Lower leg skin (tissue), 4 donors: ENCODE measurements at regions not wholly inside any gene's neighbourhood (a gene's known extent, or its start where the extent isn't known, plus 50 kb on each side); places are given as distances from the start of the nearest gene placed in this dataset.

Experiments used
- DNase-seq, 2 donors: peaks; one replicate each; pipeline ENCODE4 v3.0.0-alpha.2; 2019; ENCODE audit warnings: low spot score in 2 of 2
- H3K4me3 ChIP-seq: fragments of 200-600 bp; sonication (generic); 2 replicates; pipeline ENCODE4 v1.5.1; 2017; ENCODE audit warnings: mild to moderate bottlenecking, low read depth; ENCODE audit not compliant: poor library complexity, severe bottlenecking
- CTCF ChIP-seq, 3 donors: fragments of 450-650 bp; IDR thresholded peaks; one replicate each; pipeline ENCODE4 v1.5.1; 2016; ENCODE audit warnings: antibody characterized with exemption in 3 of 3, mild to moderate bottlenecking in 3 of 3, moderate library complexity in 2 of 3
- POLR2A ChIP-seq, 2 donors: fragments of 450-650 bp; IDR thresholded peaks; one replicate each; pipeline ENCODE4 v1.6.1; 2016 to 2017; ENCODE audit warnings: antibody characterized with exemption in 2 of 2, mild to moderate bottlenecking in 1 of 2, moderate library complexity in 1 of 2
- WGBS, 2 donors: methylation state at CpG; one replicate each; pipeline ENCODE4 v1.1.5; 2018; 5-methylcytosine and 5-hydroxymethylcytosine counted together
- intact Hi-C: fragments of 100-400 bp; cut with DNase I; formaldehyde crosslinking; loops from one replicate; pipeline ENCODE4 v1.15.0; 2023; ENCODE audit warnings: low total_unique reads

- WGBS, 2 donors: 71 to 76% methylated on average over 4 of the region's 4 CpGs
- TF ChIP-seq POLR2A (IDR thresholded peaks at IDR 0.05) (no peak), CTCF (IDR thresholded peaks at IDR 0.05) (no peak)
- no peak for DNase-seq
- H3K4me3 ChIP-seq: no peak overlapping the region
- intact Hi-C loops: no loop called here
These were observed 186.3 kb upstream of the ADCY1 start for GRCh38 chr7:45387837-45388236.

- DNase-seq: no peak
- intact Hi-C loops: no loop called here
- TF ChIP-seq POLR2A (IDR thresholded peaks at IDR 0.05) (no peak), CTCF (IDR thresholded peaks at IDR 0.05) (no peak)
- H3K4me3 ChIP-seq: no peak overlapping the region
- 62 to 66% methylated on average over 7 of the region's 7 CpGs for WGBS, 2 donors
These were observed 184.9 kb upstream of the ADCY1 start for GRCh38 chr7:45389073-45389872.

- no peak for DNase-seq
- intact Hi-C loops: no loop called here
- TF ChIP-seq POLR2A (IDR thresholded peaks at IDR 0.05) (no peak), CTCF (IDR thresholded peaks at IDR 0.05) (no peak)
- 85 to 87% methylated on average over 4 of the region's 4 CpGs for WGBS, 2 donors
- no peak overlapping the region for H3K4me3 ChIP-seq
These were observed 184.0 kb upstream of the ADCY1 start for GRCh38 chr7:45390180-45390579.

- no peak for DNase-seq
- TF ChIP-seq POLR2A (IDR thresholded peaks at IDR 0.05) (no peak), CTCF (IDR thresholded peaks at IDR 0.05) (no peak)
- 60 to 65% methylated on average over 5 of the region's 5 CpGs for WGBS, 2 donors
- H3K4me3 ChIP-seq: no peak overlapping the region
- intact Hi-C loops: no loop called here
These were observed 183.4 kb upstream of the ADCY1 start for GRCh38 chr7:45390731-45391130.

GRCh38 chr7:45391618-45392451, 182.3 kb upstream of the ADCY1 start:
- intact Hi-C loops: no loop called here
- H3K4me3 ChIP-seq: no peak overlapping the region
- TF ChIP-seq POLR2A (IDR thresholded peaks at IDR 0.05): no peak
- TF ChIP-seq CTCF (IDR thresholded peaks at IDR 0.05): no peak
- 81 to 85% methylated on average over 35 of the region's 38 CpGs for WGBS, 2 donors
- no peak for DNase-seq
